Esophagus muscularis mucosa (tissue), 4 donors: ENCODE measurements at regions not wholly inside any gene's neighbourhood (a gene's known extent, or its start where the extent isn't known, plus 50 kb on each side); places are given as distances from the start of the nearest gene placed in this dataset.

Source experiments
- CTCF ChIP-seq, 3 experiments: fragments of 200-600 bp in 2 of 3; fragments of 450-650 bp in 1 of 3; sonication (generic) in 2 of 3; IDR thresholded peaks; one replicate each; pipeline ENCODE4 v1.5.1; 2017 to 2019; ENCODE audit warnings: antibody characterized with exemption in 3 of 3, mild to moderate bottlenecking in 2 of 3, moderate library complexity in 1 of 3
- EP300 ChIP-seq: sonication (generic); formaldehyde crosslinking; IDR thresholded peaks from one replicate; pipeline ENCODE4 v1.6.1; 2017; ENCODE audit warnings: antibody characterized with exemption
- POLR2A ChIP-seq: fragments of 450-650 bp; IDR thresholded peaks from one replicate; pipeline ENCODE4 v1.6.1; 2017; ENCODE audit warnings: antibody characterized with exemption, moderate library complexity, mild to moderate bottlenecking, low read depth

- TF ChIP-seq CTCF (IDR thresholded peaks at IDR 0.05) (no peak), POLR2A (no peak), EP300 (no peak)
Measured at GRCh38 chr4:63700569-63700968, 708.7 kb downstream of the TECRL start.
